SK-N-SH (cell line): ENCODE measurements at regions not wholly inside any gene's neighbourhood (a gene's known extent, or its start where the extent isn't known, plus 50 kb on each side); places are given as distances from the start of the nearest gene placed in this dataset.

Experiments
- ELF1 ChIP-seq: IDR thresholded peaks from 2 replicates; pipeline ENCODE4 v1.4.0; 2012
- FOXJ3 ChIP-seq: sonication (generic); formaldehyde crosslinking; IDR thresholded peaks from 2 replicates; pipeline ENCODE4 v1.5.1; 2020; ENCODE audit warnings: mild to moderate bottlenecking, missing genetic modification reagents
- MXI1 ChIP-seq: IDR thresholded peaks from 2 replicates; pipeline ENCODE4 v1.6.1; 2012; ENCODE audit warnings: mild to moderate bottlenecking, low read depth, low read length, improper control_type of control experiment
- NRF1 ChIP-seq: IDR thresholded peaks from 2 replicates; pipeline ENCODE4 v1.6.1; 2012; ENCODE audit warnings: low read depth, mild to moderate bottlenecking, low read length
- POLR2AphosphoS5 ChIP-seq: IDR thresholded peaks from 2 replicates; pipeline ENCODE4 v1.6.1; 2012; ENCODE audit warnings: low read depth, low read length
- YY1 ChIP-seq: IDR thresholded peaks from 2 replicates; pipeline ENCODE4 v1.4.0; 2012; ENCODE audit warnings: low read depth, mild to moderate bottlenecking
- TF ChIP-seq, protein P1 (sequence below): fragments of 200-600 bp; sonication (generic); IDR thresholded peaks from 2 replicates; pipeline ENCODE4 v1.6.1; 2017; ENCODE audit warnings: antibody characterized with exemption, mild to moderate bottlenecking, moderate library complexity
- TF ChIP-seq, protein P2 (sequence below): IDR thresholded peaks from 2 replicates; pipeline ENCODE4 v1.4.0; 2012; ENCODE audit warnings: low read depth
- TF ChIP-seq, protein P3 (sequence below): IDR thresholded peaks from 2 replicates; pipeline ENCODE4 v1.4.0; 2012; ENCODE audit warnings: low read depth, borderline replicate concordance

DNA sequence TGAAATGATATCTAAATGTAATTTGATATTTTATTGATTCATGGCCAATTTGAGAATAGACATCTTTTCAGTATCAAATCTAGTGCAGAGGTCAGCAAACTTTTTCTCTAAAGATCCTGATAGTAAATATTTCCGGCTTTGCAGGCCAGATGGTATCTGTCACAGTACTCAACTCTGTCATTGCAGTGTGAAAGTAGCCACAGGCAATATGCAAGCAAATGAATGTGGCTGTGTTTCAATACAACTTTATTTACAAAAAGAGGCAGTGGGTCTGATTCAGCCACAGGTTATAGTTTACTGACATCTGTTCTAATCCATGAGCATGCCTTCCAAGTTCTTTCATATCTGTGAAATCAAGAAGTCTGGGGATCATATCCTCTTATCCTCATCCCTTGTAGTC lies 221.2 kb downstream of the PRDM2 start:
- TF ChIP-seq YY1 (no peak), NRF1 (no peak), FOXJ3 (CRISPR knock-in tag) (no peak), MXI1 (no peak), POLR2AphosphoS5 (no peak), ELF1 (no peak)
- TF ChIP-seq, protein P1, sequence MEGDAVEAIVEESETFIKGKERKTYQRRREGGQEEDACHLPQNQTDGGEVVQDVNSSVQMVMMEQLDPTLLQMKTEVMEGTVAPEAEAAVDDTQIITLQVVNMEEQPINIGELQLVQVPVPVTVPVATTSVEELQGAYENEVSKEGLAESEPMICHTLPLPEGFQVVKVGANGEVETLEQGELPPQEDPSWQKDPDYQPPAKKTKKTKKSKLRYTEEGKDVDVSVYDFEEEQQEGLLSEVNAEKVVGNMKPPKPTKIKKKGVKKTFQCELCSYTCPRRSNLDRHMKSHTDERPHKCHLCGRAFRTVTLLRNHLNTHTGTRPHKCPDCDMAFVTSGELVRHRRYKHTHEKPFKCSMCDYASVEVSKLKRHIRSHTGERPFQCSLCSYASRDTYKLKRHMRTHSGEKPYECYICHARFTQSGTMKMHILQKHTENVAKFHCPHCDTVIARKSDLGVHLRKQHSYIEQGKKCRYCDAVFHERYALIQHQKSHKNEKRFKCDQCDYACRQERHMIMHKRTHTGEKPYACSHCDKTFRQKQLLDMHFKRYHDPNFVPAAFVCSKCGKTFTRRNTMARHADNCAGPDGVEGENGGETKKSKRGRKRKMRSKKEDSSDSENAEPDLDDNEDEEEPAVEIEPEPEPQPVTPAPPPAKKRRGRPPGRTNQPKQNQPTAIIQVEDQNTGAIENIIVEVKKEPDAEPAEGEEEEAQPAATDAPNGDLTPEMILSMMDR: no peak
- TF ChIP-seq, protein P2, sequence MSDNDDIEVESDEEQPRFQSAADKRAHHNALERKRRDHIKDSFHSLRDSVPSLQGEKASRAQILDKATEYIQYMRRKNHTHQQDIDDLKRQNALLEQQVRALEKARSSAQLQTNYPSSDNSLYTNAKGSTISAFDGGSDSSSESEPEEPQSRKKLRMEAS: no peak
- TF ChIP-seq, protein P3, sequence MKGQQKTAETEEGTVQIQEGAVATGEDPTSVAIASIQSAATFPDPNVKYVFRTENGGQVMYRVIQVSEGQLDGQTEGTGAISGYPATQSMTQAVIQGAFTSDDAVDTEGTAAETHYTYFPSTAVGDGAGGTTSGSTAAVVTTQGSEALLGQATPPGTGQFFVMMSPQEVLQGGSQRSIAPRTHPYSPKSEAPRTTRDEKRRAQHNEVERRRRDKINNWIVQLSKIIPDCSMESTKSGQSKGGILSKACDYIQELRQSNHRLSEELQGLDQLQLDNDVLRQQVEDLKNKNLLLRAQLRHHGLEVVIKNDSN: no peak
